PC-3 (cell line): ENCODE measurements at regions not wholly inside any gene's neighbourhood (a gene's known extent, or its start where the extent isn't known, plus 50 kb on each side); places are given as distances from the start of the nearest gene placed in this dataset.

Experiments
- EZH2phosphoT487 ChIP-seq: fragments of 300-600 bp; sonication (generic); IDR thresholded peaks from 2 replicates; pipeline ENCODE4 v1.6.1; 2018; ENCODE audit warnings: mild to moderate bottlenecking, antibody characterized with exemption, low read length, borderline replicate concordance
- TF ChIP-seq, protein P1 (sequence below): fragments of 300-600 bp; sonication (generic); conservative IDR thresholded peaks from 2 replicates; pipeline ENCODE4 v1.5.1; 2017; ENCODE audit warnings: antibody characterized with exemption, low read depth, mild to moderate bottlenecking, low read length

DNA sequence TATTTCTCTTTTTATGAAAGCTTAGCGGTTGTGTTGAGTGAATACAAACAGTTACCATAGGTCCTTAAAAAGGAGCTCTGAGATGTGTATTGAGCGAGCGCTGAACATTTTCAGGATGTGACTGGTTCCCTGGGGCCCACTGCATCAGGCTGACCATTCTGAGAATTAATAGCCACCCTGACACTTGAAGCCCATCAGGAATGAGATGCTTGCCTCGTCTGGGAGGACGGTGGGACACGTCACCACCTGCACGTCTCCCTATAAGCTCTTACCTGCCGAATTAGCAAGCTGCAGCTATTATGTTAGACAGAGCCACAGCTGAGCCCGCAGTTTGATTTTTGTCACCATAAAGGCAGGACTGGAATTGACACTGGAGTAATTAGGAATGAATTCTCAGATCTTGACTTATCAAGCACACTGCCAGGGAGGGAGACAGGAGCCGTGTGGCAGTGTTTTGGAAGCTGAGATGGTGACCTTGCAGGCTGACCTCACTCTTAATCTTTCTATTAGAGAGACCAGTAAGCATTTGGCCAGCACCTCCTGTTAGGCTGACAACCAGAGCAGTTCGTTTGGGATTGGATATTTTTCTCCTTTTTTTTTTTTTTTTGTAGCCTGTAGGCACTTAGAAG, 373.1 kb upstream of the WWC1 start:
- TF ChIP-seq, protein P1, sequence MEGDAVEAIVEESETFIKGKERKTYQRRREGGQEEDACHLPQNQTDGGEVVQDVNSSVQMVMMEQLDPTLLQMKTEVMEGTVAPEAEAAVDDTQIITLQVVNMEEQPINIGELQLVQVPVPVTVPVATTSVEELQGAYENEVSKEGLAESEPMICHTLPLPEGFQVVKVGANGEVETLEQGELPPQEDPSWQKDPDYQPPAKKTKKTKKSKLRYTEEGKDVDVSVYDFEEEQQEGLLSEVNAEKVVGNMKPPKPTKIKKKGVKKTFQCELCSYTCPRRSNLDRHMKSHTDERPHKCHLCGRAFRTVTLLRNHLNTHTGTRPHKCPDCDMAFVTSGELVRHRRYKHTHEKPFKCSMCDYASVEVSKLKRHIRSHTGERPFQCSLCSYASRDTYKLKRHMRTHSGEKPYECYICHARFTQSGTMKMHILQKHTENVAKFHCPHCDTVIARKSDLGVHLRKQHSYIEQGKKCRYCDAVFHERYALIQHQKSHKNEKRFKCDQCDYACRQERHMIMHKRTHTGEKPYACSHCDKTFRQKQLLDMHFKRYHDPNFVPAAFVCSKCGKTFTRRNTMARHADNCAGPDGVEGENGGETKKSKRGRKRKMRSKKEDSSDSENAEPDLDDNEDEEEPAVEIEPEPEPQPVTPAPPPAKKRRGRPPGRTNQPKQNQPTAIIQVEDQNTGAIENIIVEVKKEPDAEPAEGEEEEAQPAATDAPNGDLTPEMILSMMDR = no peak
- no peak for TF ChIP-seq EZH2phosphoT487
